ENCODE measurements at regions not wholly inside any gene's neighbourhood (a gene's known extent, or its start where the extent isn't known, plus 50 kb on each side); places are given as distances from the start of the nearest gene placed in this dataset.

- Histone ChIP-seq H3K9me3 (ENCODE audit: low read length) (no peaks in the 10 kb centered on the region), H3K9me2 (ENCODE audit: insufficient read depth, low read length) (no peaks in the 10 kb centered on the region), H3K4me3 (ENCODE audit: low read length) (no peak overlapping the region)
Observed at GRCh38 chr7:153948060-153948459, 104.1 kb upstream of the DPP6 start.

GRCh38 chr7:153951316-153951715, 100.9 kb upstream of the DPP6 start:
- Histone ChIP-seq H4K20me1 (ENCODE audit: insufficient read depth) (no peaks in the 10 kb centered on the region), H3K27ac (ENCODE audit: low read length) (no peak overlapping the region), H3K4me3 (ENCODE audit: low read length) (no peak overlapping the region), H3K9me3 (ENCODE audit: low read length) (no peaks in the 10 kb centered on the region), H3K4me2 (ENCODE audit: low read length) (no peak overlapping the region), H3K9me2 (ENCODE audit: insufficient read depth, low read length) (no peaks in the 10 kb centered on the region), H2AFZ (ENCODE audit: low read depth, low read length) (no peak overlapping the region), H3K27me3 (ENCODE audit: insufficient read depth, low read depth, low read length) (no peaks in the 10 kb centered on the region), H3F3A (ENCODE audit: insufficient read depth, low read length, poor library complexity, severe bottlenecking) (no peaks in the 10 kb centered on the region), H3K36me3 (ENCODE audit: insufficient read depth, low read length) (no peaks in the 10 kb centered on the region), H3K9ac (ENCODE audit: low read length) (no peak overlapping the region), H3K79me2 (replicated peaks; ENCODE audit: insufficient read depth, low read length) (no peaks in the 10 kb centered on the region)
- TF ChIP-seq EZH2 (IDR thresholded peaks at IDR 0.05; ENCODE audit: borderline replicate concordance, insufficient read depth, low read length, poor library complexity, severe bottlenecking): no peak
- TF ChIP-seq, protein P1, sequence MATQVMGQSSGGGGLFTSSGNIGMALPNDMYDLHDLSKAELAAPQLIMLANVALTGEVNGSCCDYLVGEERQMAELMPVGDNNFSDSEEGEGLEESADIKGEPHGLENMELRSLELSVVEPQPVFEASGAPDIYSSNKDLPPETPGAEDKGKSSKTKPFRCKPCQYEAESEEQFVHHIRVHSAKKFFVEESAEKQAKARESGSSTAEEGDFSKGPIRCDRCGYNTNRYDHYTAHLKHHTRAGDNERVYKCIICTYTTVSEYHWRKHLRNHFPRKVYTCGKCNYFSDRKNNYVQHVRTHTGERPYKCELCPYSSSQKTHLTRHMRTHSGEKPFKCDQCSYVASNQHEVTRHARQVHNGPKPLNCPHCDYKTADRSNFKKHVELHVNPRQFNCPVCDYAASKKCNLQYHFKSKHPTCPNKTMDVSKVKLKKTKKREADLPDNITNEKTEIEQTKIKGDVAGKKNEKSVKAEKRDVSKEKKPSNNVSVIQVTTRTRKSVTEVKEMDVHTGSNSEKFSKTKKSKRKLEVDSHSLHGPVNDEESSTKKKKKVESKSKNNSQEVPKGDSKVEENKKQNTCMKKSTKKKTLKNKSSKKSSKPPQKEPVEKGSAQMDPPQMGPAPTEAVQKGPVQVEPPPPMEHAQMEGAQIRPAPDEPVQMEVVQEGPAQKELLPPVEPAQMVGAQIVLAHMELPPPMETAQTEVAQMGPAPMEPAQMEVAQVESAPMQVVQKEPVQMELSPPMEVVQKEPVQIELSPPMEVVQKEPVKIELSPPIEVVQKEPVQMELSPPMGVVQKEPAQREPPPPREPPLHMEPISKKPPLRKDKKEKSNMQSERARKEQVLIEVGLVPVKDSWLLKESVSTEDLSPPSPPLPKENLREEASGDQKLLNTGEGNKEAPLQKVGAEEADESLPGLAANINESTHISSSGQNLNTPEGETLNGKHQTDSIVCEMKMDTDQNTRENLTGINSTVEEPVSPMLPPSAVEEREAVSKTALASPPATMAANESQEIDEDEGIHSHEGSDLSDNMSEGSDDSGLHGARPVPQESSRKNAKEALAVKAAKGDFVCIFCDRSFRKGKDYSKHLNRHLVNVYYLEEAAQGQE (IDR thresholded peaks at IDR 0.05; ENCODE audit: borderline replicate concordance): no peak
- no peak for TF ChIP-seq MXI1 (conservative IDR thresholded peaks at IDR 0.05; ENCODE audit: poor library complexity, severe bottlenecking)
- TF ChIP-seq SMC3 (conservative IDR thresholded peaks at IDR 0.05; ENCODE audit: poor library complexity): no peak
- TF ChIP-seq TAF1 (IDR thresholded peaks at IDR 0.05; ENCODE audit: low read depth): no peak
- TF ChIP-seq EP300 (conservative IDR thresholded peaks at IDR 0.05; ENCODE audit: poor library complexity, severe bottlenecking): no peak
- TF ChIP-seq, protein P2, sequence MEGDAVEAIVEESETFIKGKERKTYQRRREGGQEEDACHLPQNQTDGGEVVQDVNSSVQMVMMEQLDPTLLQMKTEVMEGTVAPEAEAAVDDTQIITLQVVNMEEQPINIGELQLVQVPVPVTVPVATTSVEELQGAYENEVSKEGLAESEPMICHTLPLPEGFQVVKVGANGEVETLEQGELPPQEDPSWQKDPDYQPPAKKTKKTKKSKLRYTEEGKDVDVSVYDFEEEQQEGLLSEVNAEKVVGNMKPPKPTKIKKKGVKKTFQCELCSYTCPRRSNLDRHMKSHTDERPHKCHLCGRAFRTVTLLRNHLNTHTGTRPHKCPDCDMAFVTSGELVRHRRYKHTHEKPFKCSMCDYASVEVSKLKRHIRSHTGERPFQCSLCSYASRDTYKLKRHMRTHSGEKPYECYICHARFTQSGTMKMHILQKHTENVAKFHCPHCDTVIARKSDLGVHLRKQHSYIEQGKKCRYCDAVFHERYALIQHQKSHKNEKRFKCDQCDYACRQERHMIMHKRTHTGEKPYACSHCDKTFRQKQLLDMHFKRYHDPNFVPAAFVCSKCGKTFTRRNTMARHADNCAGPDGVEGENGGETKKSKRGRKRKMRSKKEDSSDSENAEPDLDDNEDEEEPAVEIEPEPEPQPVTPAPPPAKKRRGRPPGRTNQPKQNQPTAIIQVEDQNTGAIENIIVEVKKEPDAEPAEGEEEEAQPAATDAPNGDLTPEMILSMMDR (IDR thresholded peaks at IDR 0.05; ENCODE audit: poor library complexity, severe bottlenecking): no peak
- TF ChIP-seq POLR2AphosphoS5 (IDR thresholded peaks at IDR 0.05): no peak
- no peak for TF ChIP-seq RAD21 (conservative IDR thresholded peaks at IDR 0.05)

More at GRCh38 chr7:153948060-153948459, 104.1 kb upstream of the DPP6 start:
- Histone ChIP-seq H3K36me3 (ENCODE audit: insufficient read depth, low read length) (no peaks in the 10 kb centered on the region), H3K9ac (ENCODE audit: low read length) (no peak overlapping the region), H2AFZ (ENCODE audit: low read depth, low read length) (no peak overlapping the region), H3K4me2 (ENCODE audit: low read length) (no peak overlapping the region), H3K27me3 (ENCODE audit: insufficient read depth, low read depth, low read length) (no peaks in the 10 kb centered on the region), H3F3A (ENCODE audit: insufficient read depth, low read length, poor library complexity, severe bottlenecking) (peaks cover 2% of the 10 kb centered on the region), H3K27ac (ENCODE audit: low read length) (no peak overlapping the region), H3K79me2 (replicated peaks; ENCODE audit: insufficient read depth, low read length) (no peaks in the 10 kb centered on the region), H4K20me1 (ENCODE audit: insufficient read depth) (no peaks in the 10 kb centered on the region)
- TF ChIP-seq POLR2AphosphoS5 (IDR thresholded peaks at IDR 0.05) (no peak), RAD21 (conservative IDR thresholded peaks at IDR 0.05) (no peak), SMC3 (conservative IDR thresholded peaks at IDR 0.05; ENCODE audit: poor library complexity) (no peak), MXI1 (conservative IDR thresholded peaks at IDR 0.05; ENCODE audit: poor library complexity, severe bottlenecking) (no peak), EZH2 (IDR thresholded peaks at IDR 0.05; ENCODE audit: borderline replicate concordance, insufficient read depth, low read length, poor library complexity, severe bottlenecking) (no peak), TAF1 (IDR thresholded peaks at IDR 0.05; ENCODE audit: low read depth) (no peak), EP300 (conservative IDR thresholded peaks at IDR 0.05; ENCODE audit: poor library complexity, severe bottlenecking) (no peak)
- TF ChIP-seq, protein P1 (IDR thresholded peaks at IDR 0.05; ENCODE audit: borderline replicate concordance): no peak
- TF ChIP-seq, protein P2 (IDR thresholded peaks at IDR 0.05; ENCODE audit: poor library complexity, severe bottlenecking): no peak
